Ascending aorta (tissue), 2 donors: ENCODE measurements at regions not wholly inside any gene's neighbourhood (a gene's known extent, or its start where the extent isn't known, plus 50 kb on each side); places are given as distances from the start of the nearest gene placed in this dataset.
A peak's percentile ranks its signal among the peaks of the same experiment; 100 is the strongest.
"Not testable (repeated sequence)": the region's sequence is repeated elsewhere in the genome, so short reads cannot be mapped to it uniquely, and the experiment has no call there.

Source experiments
- DNase-seq, 2 donors: peaks; one replicate each; pipeline ENCODE4 v3.0.0-alpha.2; 2019; ENCODE audit warnings: low spot score in 2 of 2
- H3K27ac ChIP-seq, 2 donors: fragments of 200-600 bp; sonication (generic); one replicate each; pipeline ENCODE4 v1.5.1; 2016 to 2017; ENCODE audit warnings: mild to moderate bottlenecking in 1 of 2
- H3K27me3 ChIP-seq: fragments of 200-600 bp; sonication (generic); one replicate; pipeline ENCODE4 v1.5.1; 2017
- H3K36me3 ChIP-seq, 2 donors: fragments of 200-600 bp; sonication (generic); one replicate each; pipeline ENCODE4 v1.5.1; 2016
- H3K4me1 ChIP-seq, 2 donors: fragments of 200-600 bp; sonication (generic); one replicate each; pipeline ENCODE4 v1.5.1; 2016 to 2017; ENCODE audit warnings: mild to moderate bottlenecking in 1 of 2
- H3K4me3 ChIP-seq, 2 donors: fragments of 200-600 bp; sonication (generic); one replicate each; pipeline ENCODE4 v1.5.1; 2016 to 2017; ENCODE audit warnings: mild to moderate bottlenecking in 1 of 2
- H3K9me3 ChIP-seq, 2 donors: fragments of 200-600 bp; sonication (generic); one replicate each; pipeline ENCODE4 v1.5.1; 2016
- intact Hi-C: fragments of 100-400 bp; cut with DNase I; formaldehyde crosslinking; loops from one replicate; pipeline ENCODE4 v1.15.1; 2023
- TF ChIP-seq, protein P1 (sequence below), 3 experiments: fragments of 200-600 bp in 2 of 3; fragments of 450-650 bp in 1 of 3; sonication (generic) in 2 of 3; IDR thresholded peaks; one replicate each; pipeline ENCODE4 v1.5.1; 2016 to 2019; ENCODE audit warnings: antibody characterized with exemption in 3 of 3, mild to moderate bottlenecking in 1 of 3, moderate library complexity in 1 of 3

DNA sequence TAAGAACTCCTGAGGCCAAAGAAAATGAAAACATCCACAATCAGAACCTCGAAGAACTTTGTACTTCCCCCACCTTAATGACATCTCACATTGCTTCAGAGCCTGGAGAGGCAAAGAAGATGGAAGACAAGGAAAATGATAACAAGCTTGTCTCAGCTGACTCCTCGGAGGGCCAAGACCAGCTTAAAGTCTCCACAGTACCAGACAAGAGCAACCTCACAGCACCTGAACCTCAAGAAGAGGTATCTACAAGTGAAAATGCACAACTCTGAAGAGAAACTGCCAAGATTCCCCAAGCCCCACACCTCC is 97.5 kb downstream of the HNRNPD start:
- TF ChIP-seq, protein P1, sequence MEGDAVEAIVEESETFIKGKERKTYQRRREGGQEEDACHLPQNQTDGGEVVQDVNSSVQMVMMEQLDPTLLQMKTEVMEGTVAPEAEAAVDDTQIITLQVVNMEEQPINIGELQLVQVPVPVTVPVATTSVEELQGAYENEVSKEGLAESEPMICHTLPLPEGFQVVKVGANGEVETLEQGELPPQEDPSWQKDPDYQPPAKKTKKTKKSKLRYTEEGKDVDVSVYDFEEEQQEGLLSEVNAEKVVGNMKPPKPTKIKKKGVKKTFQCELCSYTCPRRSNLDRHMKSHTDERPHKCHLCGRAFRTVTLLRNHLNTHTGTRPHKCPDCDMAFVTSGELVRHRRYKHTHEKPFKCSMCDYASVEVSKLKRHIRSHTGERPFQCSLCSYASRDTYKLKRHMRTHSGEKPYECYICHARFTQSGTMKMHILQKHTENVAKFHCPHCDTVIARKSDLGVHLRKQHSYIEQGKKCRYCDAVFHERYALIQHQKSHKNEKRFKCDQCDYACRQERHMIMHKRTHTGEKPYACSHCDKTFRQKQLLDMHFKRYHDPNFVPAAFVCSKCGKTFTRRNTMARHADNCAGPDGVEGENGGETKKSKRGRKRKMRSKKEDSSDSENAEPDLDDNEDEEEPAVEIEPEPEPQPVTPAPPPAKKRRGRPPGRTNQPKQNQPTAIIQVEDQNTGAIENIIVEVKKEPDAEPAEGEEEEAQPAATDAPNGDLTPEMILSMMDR (IDR thresholded peaks at IDR 0.05): no peak
- intact Hi-C loops: no loop called here
- DNase-seq: no peak
- H3K27me3 ChIP-seq: no peaks in the 10 kb centered on the region
- H3K4me1 ChIP-seq: no peaks in the 10 kb centered on the region
- H3K36me3 ChIP-seq: no peaks in the 10 kb centered on the region
- no peak overlapping the region for H3K27ac ChIP-seq
- H3K4me3 ChIP-seq: no peak overlapping the region
- H3K9me3 ChIP-seq: no peaks in the 10 kb centered on the region

DNA sequence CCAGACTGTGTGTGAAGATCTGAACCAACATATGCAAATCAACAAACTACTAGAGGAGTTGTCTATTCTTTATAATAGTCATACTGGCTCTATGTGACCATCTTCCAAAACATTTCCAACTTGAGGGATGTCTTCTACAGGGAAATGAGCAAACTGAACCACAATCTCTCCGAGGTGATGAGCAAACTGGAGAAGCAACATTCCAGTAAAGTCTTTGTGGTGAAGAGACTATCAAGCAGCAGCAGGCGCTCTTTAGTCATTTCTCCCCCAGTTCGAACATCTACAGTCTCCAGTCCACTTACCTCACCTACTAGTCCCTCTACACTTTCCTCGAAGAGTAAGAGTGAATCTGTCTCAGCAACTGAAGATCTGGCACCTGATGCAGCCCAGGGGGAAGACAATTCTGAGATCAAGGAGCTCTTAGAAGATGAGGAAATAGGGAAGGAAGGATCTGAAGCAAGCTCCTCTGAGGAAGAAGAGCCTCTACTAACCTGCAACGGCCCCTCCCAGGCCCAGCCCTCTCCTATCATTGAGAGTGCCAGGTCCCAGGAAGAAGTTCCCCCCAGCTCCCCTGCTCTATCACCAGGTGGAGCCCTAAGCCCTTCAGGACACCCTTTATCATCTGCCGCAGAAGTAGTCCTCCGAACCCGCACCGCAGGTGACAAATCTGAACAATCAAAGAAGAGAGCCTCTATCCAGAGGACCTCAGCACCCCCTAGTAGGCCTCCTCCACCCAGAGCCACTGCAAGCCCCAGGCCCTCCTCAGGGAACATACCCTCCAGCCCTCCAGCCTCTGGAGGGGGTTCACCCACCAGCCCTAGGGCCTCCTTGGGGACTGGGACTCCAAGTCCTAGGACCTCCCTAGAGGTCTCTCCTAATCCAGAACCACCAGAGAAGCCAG is 98.1 kb downstream of the HNRNPD start:
- Histone ChIP-seq H3K4me1 (no peaks in the 10 kb centered on the region), H3K4me3 (no peak overlapping the region), H3K27ac (no peak overlapping the region), H3K36me3 (no peaks in the 10 kb centered on the region), H3K9me3 (no peaks in the 10 kb centered on the region), H3K27me3 (no peaks in the 10 kb centered on the region)
- TF ChIP-seq, protein P1 (IDR thresholded peaks at IDR 0.05): no peak
- intact Hi-C loops: no loop called here
- no peak for DNase-seq

DNA sequence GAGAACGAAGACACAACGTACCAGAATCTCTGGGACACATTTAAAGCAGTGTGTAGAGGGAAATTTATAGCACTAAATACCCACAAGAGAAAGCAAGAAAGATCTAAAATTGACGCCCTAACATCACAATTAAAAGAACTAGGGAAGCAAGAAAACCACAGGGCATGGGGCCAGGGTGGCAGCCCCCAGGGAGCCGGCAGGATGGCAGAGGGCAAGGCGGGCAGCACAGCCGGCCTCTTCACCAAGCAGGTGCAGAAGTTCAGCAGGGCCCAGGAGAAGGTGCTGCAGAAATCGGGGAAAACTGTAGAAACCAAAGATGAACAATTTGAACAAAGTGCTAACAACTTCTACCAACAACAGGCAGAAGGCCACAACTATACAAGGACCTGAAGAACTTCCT is 99.1 kb downstream of the HNRNPD start:
- DNase-seq, intact Hi-C loops, H3K9me3 ChIP-seq, H3K36me3 ChIP-seq, H3K27me3 ChIP-seq, H3K4me3 ChIP-seq, H3K27ac ChIP-seq, H3K4me1 ChIP-seq: not testable (repeated sequence)

DNA sequence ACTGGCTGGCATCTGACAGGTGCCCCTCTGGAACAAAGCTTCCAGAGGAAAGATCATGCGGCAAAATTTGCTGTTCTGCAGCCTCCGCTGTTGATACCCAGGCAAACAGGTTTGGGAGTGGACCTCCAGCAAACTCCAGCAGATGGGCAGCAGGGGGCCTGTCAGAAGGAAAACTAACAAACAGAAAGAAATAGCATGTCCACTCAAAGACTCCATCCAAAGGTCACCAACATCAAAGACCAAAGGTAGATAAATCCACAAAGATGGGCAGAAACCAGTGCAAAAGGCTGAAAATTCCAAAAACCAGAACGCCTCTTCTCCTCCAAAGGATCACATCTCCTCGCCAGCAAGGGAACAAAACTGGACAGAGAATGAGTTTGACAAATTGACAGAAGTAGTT is 101.3 kb downstream of the HNRNPD start:
- DNase-seq, H3K4me3 ChIP-seq, intact Hi-C loops, H3K36me3 ChIP-seq, H3K27me3 ChIP-seq, H3K4me1 ChIP-seq, H3K9me3 ChIP-seq, H3K27ac ChIP-seq: not testable (repeated sequence)

DNA sequence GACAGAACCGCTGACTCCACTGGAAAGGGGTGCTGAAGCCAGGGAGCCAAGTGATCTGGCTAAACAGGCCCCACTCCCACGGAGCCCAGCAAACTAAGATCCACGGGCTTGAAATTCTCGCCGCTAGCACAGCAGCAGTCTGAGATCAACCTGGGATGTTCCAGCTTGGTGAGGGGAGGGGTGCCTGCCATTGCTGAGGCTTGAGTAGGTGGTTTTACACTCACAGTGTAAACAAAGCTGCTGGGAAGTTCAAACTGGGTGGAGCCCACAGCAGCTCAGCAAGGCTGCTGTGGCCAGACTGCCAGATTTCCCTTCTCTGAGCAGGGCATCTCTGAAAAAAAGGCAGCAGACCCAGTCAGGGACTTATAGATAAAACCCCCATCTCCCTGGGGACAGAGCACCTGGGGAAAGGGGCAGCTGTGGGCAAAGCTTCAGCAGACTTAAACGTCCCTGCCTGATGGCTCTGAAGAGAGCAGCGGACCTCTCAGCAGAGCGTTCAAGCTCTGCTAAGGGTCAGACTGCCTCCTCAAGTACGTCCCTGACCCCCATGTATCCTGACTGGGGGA is 101.8 kb downstream of the HNRNPD start:
- DNase-seq, intact Hi-C loops, H3K4me3 ChIP-seq, H3K9me3 ChIP-seq, H3K4me1 ChIP-seq, H3K27me3 ChIP-seq, H3K36me3 ChIP-seq, H3K27ac ChIP-seq: not testable (repeated sequence)

DNA sequence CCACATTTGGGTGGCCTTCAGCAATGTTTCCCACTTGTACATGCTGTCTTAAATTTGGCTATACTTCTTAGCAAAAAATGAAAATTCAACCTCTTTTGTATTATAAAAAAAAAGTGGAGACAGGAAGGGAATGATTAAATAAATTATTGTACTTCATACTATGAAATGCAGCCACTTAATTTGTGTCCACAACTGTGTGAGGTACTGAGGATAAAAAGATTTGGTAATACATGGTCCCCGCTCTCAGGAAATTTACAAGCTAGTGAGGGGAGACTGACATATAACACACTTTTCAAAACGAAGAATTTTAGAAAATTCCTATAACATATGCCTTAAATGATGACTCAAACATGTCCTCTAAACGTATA is 105.0 kb downstream of the HNRNPD start:
- Histone ChIP-seq H3K4me1 (no peaks in the 10 kb centered on the region), H3K27me3 (no peaks in the 10 kb centered on the region), H3K9me3 (no peaks in the 10 kb centered on the region), H3K27ac (no peak overlapping the region), H3K4me3 (no peak overlapping the region), H3K36me3 (no peaks in the 10 kb centered on the region)
- no peak for DNase-seq
- TF ChIP-seq, protein P1 (IDR thresholded peaks at IDR 0.05): peak in 1 of 3 experiments; percentile 1
- intact Hi-C loops: loop anchor here (1.0 kb wide), 2 partner anchors 802 to 865 kb away; no protein-coding TSS in a partner anchor

DNA sequence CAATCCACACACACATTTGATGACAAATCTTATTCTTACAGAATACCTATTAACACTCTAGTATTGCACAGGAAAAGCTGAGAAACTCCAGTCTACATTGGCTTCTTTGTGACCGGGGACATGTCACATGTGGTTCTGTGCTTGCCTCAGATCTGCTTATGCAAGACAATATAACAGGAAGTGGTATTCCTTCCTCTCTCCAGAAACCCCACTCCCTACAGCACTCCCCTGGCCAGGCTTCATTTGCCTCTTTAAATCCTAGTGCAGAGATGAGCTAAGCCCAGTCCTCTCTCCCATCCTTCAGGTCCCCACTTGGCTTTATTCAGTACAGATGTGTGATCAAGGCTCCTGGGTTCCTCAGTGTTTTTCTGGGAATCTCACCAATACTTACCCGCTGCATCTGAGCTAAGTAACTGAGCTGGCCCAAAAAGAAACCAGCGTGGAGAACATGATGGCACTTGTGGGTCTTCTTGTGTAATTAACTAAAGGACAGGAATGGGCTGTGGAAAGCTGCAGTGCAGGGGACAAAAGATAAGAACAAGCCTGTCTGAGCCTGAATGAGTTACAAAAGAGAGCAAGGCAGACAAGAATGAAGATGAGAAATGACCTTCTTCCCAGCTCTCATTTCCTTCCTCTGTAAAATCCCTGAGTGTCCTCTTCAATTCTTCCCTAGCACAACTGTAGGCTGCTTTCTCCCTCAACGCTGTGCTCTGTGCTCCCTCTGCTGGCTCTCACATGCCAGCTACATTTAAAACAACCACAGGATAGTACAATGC is 105.6 kb downstream of the HNRNPD start:
- Histone ChIP-seq H3K27ac (no peak overlapping the region), H3K27me3 (no peaks in the 10 kb centered on the region), H3K4me3 (no peak overlapping the region), H3K4me1 (no peaks in the 10 kb centered on the region), H3K9me3 (no peaks in the 10 kb centered on the region), H3K36me3 (no peaks in the 10 kb centered on the region)
- intact Hi-C loops: loop anchor here (1.0 kb wide), 2 partner anchors 801 to 864 kb away; no protein-coding TSS in a partner anchor
- peak in 1 of 2 donors; percentile 69 for DNase-seq
- TF ChIP-seq, protein P1 (IDR thresholded peaks at IDR 0.05): peak; percentile 33 to 74 (median 60)
